GM21381 (cell line): ENCODE measurements at regions not wholly inside any gene's neighbourhood (a gene's known extent, or its start where the extent isn't known, plus 50 kb on each side); places are given as distances from the start of the nearest gene placed in this dataset.
"Not testable (repeated sequence)": the region's sequence is repeated elsewhere in the genome, so short reads cannot be mapped to it uniquely, and the experiment has no call there.

Experiments
- ATAC-seq: cut with Tn5 transposase; IDR thresholded peaks from one replicate; pipeline ENCODE4 v1.9.1; 2021; ENCODE audit warnings: mild to moderate bottlenecking, moderate library complexity; ENCODE audit not compliant: unreplicated experiment

DNA sequence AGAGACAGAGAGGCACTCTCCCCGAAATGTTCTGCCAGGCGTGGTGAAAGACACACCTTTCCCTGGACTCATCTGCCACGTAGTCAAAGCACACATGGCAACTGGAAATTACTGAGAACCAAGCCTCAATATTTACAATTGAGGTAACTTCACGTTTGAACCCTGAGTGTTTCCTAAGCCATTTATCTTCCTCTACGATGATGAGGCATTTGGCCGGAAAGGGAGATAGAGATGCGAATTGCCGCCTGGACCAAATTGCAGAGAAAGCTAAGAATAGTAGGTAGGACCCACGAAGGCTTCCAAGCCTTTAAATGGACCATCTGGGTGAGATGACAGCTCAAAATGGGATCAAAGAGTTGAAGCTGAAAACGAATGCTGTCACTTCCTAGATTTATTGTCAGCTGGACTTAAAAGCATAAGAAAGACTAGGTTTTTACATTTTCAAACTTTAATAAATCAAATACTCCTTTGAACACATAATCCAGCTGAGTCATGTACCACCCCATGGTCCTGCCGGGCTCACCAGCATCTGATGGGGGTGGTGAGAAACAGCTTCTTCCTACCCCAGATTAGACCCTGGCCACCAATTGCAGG, 135.6 kb upstream of the LYZL2 start:
- ATAC-seq: no peak

DNA sequence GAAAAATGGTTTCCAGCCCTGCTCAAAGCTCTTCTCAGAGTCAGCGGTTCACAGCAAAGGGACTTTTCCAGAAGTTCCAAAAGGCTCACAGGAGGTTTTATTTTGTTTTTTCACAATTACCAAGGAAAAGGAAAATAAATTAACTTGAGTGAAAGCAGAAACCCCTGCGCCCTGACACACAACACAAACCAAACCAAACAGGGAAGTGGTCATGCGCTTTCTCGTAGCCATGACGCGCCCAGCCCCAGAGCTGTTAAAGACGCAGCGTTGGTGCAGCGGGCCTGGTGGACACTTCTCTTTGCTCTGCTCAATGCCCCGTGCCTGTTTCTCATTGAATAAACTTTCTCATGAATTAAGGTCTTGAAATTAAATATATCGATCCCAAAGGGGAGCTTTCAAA, 134.4 kb upstream of the LYZL2 start:
- ATAC-seq: no peak

GRCh38 chr10:30762620-30763019, 133.1 kb upstream of the LYZL2 start:
- no peak for ATAC-seq

DNA sequence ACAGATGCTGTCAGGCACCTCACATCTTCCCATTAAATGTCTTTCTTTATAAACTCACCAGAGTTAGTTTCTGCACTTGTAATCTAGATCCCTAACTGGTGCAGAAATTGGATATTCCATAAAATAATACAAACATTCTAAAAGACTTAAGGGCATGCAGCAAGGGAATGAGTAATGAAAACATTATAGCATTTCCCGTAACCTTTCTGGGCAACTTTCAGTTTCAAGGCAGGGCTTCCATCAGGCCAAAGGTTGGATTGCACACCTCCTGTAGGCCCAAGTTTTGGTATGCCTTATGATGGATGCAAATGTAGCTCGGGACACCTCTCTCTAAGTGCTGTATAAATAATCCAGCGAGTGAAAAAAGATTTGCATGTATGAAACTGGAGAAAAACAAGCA, 129.9 kb upstream of the LYZL2 start:
- ATAC-seq: no peak

- no peak for ATAC-seq
These were observed 128.8 kb upstream of the LYZL2 start for GRCh38 chr10:30758338-30758737.

DNA sequence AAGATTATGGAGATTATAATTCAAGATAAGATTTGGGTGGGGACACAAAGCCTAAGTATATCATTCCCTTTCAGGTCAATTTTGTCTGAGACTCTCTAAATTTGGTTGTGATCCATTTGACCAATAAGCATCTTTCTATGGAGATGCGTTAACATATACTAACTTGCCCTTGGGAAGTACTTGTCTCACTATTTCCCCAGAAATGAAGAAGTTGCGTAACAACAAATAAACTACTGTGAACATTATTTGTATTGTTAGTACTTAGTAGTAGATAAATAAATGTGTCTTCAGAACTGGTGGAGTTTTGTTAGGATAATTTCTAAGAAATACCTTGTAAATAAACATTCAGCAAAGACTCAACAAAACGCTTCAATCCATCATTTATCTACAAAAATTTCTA, 127.3 kb upstream of the LYZL2 start:
- ATAC-seq: no peak

- ATAC-seq: no peak
These were observed 126.6 kb upstream of the LYZL2 start for GRCh38 chr10:30756151-30756550.

DNA sequence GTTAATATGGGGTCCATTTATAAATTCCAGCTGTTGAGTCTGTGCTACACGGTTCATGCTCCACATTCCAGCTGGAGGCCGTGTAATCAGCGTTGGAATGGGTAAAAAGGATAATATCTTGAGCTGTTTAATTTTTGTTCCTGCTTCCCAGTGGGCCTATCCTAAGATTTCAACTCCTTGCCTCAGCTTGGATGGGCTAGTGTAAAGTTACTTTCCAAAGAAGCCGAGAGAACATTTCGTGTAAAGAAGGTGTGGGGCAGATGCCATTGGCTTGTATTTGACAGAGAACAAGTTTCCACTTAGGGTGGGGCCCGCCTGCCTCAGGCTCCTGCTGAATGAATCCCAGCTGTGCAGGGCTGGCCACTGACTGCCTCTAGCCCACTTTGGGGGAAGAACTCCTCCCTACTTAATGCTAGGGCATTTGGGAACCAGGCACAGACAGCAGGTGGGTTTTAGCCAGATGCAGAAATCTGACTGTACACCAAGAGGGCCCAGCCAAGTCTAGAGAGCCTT, 125.9 kb upstream of the LYZL2 start:
- ATAC-seq: no peak

DNA sequence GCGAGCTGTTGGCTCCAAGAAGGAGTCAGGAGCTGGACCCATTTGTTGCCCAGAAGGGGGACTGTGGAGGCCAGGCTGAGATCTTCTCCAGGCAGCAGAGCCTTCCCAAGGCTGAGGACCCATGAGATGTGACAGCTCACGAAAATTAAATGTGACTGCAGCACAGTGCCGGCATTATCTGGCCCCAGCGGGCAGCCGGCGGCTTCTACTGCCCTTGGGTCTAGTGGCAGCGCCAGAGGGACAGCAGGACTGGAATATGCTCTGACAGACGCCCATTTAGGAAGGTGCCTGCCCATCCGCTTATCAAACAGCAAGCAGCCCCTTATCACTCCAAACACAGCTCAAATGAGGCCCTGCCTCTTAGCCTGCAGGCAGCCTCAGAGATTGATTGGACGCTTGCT, 122.9 kb upstream of the LYZL2 start:
- no peak for ATAC-seq

GRCh38 chr10:30751678-30752331, 122.3 kb upstream of the LYZL2 start:
- no peak for ATAC-seq

- ATAC-seq: no peak
These were observed 121.6 kb upstream of the LYZL2 start for GRCh38 chr10:30750971-30751677.

DNA sequence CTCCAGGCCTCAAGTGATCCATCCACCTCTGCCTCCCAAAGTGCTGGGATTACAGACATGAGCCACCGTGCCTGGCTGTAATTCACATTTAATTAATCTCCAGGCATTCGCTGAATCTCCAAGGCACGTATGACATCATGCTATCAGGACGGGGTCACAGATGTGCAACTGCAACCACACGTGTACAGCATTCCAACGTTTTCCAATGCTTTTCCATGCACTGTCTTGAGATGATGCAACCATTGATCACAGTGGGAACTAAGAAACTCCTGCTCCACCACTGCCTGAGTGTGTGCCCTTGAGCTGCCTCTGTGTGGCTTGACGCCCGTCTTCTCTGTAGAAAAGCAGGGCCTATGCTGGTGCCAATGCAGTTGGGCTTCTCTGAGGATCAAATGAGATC, 119.8 kb upstream of the LYZL2 start:
- ATAC-seq: no peak

- no peak for ATAC-seq
These were observed 118.8 kb upstream of the LYZL2 start for GRCh38 chr10:30748152-30748973.

DNA sequence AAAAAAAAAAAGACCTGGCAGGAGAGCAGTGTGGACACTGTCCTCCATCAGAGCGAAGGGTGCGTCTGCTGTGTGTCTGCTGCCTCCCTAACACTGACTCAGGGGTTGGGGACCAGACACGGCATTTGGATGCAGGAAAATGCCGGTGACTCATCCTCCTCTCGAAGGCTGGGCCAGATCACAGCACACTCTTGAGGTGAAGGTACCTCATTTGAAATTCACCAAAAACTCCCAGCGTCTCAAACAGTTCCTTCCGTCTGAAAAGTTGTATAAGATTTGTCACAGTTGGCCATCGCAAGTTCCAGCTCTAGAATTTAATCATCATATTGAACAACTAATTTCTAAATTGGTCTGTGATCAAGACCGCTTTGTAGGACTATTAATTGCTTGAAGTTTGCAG, 118.1 kb upstream of the LYZL2 start:
- no peak for ATAC-seq

DNA sequence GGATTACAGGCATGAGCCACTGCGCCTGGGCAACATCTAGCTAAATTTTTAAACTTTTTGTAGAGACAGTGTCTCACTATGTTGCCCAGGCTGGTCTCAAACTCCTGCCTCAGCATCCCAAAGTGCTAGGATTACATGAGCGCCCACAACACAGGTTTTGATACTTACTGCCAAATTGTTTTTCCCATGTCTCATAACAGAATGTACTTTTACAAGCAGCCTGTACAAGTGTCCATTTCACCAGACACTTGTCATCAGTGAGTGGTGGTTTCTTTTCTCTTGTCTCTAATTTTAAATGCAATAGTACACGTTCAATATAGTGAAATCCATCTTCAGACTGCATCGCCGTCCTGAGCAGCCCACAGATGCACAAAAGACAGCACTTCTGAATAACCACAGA, 116.4 kb upstream of the LYZL2 start:
- ATAC-seq: no peak

DNA sequence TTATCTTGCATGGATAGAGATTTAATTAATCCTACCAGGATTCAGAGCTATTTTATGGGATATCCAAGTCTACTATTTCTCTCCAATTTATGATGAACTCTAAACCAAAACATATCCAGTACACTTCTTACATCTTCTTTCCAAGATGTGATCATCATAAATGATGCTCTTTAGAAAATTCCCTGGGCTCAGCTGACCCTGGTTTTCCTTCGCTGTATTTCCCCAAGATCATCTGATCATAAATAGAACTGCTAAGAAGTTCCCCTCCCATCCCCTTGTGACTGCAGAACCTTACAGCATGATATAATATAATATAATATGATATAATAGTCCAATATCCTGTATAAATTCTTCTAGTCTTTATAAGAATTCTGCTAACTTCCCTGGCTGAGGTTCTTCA, 114.6 kb upstream of the LYZL2 start:
- ATAC-seq: no peak

DNA sequence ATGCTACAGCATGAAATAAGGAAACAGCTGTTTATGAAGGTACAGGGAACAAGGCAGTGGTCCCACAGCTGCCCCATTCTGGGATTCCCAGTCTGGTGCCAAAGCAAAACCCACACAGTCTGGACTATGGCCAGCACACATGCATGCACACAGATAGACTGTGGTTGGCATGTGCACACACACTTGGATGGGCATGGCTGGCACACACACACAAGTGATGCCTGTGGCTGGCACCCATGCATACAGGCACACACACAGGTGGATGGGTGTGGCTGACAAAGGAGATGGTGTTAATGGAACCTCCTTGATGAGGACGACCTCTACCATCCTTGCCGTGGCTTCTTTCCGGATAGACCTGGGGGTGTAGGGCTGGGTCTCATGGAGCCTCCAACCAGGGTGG, 114.0 kb upstream of the LYZL2 start:
- ATAC-seq: no peak

DNA sequence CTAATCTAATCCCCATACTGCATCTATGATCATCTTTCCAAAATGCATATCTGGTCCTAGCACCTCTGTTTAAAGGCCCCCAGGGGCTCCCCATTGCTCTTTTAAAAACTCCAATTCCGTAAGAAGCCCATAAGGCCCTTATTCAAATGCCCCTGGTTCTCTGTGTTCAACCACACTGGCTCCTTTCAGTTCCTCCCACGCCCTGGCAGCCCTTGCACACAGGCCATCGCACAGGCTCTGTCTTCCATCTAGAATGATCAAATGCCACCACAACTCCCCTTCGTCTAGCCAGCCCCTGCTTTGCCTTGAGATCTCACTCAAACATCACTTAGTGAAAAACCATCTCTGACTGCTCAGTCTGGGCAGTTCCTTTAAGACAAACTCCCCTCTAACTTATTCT, 112.9 kb upstream of the LYZL2 start:
- ATAC-seq: peak; percentile 73

- not testable (repeated sequence) for ATAC-seq
These were observed 111.2 kb upstream of the LYZL2 start for GRCh38 chr10:30740774-30741173.

GRCh38 chr10:30738416-30738815, 108.9 kb upstream of the LYZL2 start:
- ATAC-seq: no peak

- ATAC-seq: no peak
These were observed 108.4 kb upstream of the LYZL2 start for GRCh38 chr10:30737931-30738391.
